ENCODE measurements at regions not wholly inside any gene's neighbourhood (a gene's known extent, or its start where the extent isn't known, plus 50 kb on each side); places are given as distances from the start of the nearest gene placed in this dataset.

- no peak for DNase-seq
- H3K27me3 ChIP-seq: no peaks in the 10 kb centered on the region
- H3K4me1 ChIP-seq: no peaks in the 10 kb centered on the region
- H3K27ac ChIP-seq: no peak overlapping the region
- TF ChIP-seq POLR2A (IDR thresholded peaks at IDR 0.05): no peak
- TF ChIP-seq CTCF (IDR thresholded peaks at IDR 0.05): no peak
- no peak overlapping the region for H3K4me3 ChIP-seq
- H3K9me3 ChIP-seq: no peaks in the 10 kb centered on the region
- H3K36me3 ChIP-seq: no peaks in the 10 kb centered on the region
Observed at GRCh38 chr12:66836623-66837310, 157.9 kb upstream of the GRIP1 start.

- Histone ChIP-seq H3K27ac (no peak overlapping the region), H3K27me3 (no peaks in the 10 kb centered on the region), H3K4me1 (no peaks in the 10 kb centered on the region), H3K4me3 (no peak overlapping the region), H3K36me3 (no peaks in the 10 kb centered on the region), H3K9me3 (no peaks in the 10 kb centered on the region)
- TF ChIP-seq POLR2A (IDR thresholded peaks at IDR 0.05) (no peak), CTCF (IDR thresholded peaks at IDR 0.05) (no peak)
- no peak for DNase-seq
Observed at GRCh38 chr12:66837311-66837627, 158.4 kb upstream of the GRIP1 start.

- DNase-seq: no peak
- Histone ChIP-seq H3K27ac (no peak overlapping the region), H3K4me3 (no peak overlapping the region), H3K4me1 (no peaks in the 10 kb centered on the region), H3K27me3 (no peaks in the 10 kb centered on the region), H3K36me3 (no peaks in the 10 kb centered on the region), H3K9me3 (no peaks in the 10 kb centered on the region)
- TF ChIP-seq CTCF (IDR thresholded peaks at IDR 0.05): no peak
- no peak for TF ChIP-seq POLR2A (IDR thresholded peaks at IDR 0.05)
Observed at GRCh38 chr12:66838366-66838765, 159.5 kb upstream of the GRIP1 start.

GRCh38 chr12:66848967-66849366, 170.1 kb upstream of the GRIP1 start:
- Histone ChIP-seq H3K27me3 (no peaks in the 10 kb centered on the region), H3K4me1 (no peaks in the 10 kb centered on the region), H3K36me3 (no peaks in the 10 kb centered on the region), H3K4me3 (no peak overlapping the region), H3K9me3 (no peaks in the 10 kb centered on the region), H3K27ac (no peak overlapping the region)
- no peak for DNase-seq
- TF ChIP-seq CTCF (IDR thresholded peaks at IDR 0.05) (no peak), POLR2A (IDR thresholded peaks at IDR 0.05) (no peak)

GRCh38 chr12:66851134-66851533, 172.3 kb upstream of the GRIP1 start:
- Histone ChIP-seq H3K4me1 (no peaks in the 10 kb centered on the region), H3K36me3 (no peaks in the 10 kb centered on the region), H3K9me3 (no peaks in the 10 kb centered on the region), H3K4me3 (no peak overlapping the region), H3K27ac (no peak overlapping the region), H3K27me3 (no peaks in the 10 kb centered on the region)
- no peak for TF ChIP-seq CTCF (IDR thresholded peaks at IDR 0.05)
- TF ChIP-seq POLR2A (IDR thresholded peaks at IDR 0.05): no peak
- DNase-seq: no peak

GRCh38 chr12:66852091-66852490, 173.2 kb upstream of the GRIP1 start:
- Histone ChIP-seq H3K36me3 (no peaks in the 10 kb centered on the region), H3K4me3 (no peak overlapping the region), H3K27ac (no peak overlapping the region), H3K27me3 (no peaks in the 10 kb centered on the region), H3K4me1 (no peaks in the 10 kb centered on the region), H3K9me3 (no peaks in the 10 kb centered on the region)
- no peak for DNase-seq
- TF ChIP-seq POLR2A (IDR thresholded peaks at IDR 0.05): no peak
- no peak for TF ChIP-seq CTCF (IDR thresholded peaks at IDR 0.05)

Data from Peyer's patch (tissue), 4 donors.